ENCODE measurements at regions not wholly inside any gene's neighbourhood (a gene's known extent, or its start where the extent isn't known, plus 50 kb on each side); places are given as distances from the start of the nearest gene placed in this dataset.

- Histone ChIP-seq H3K36me3 (ENCODE audit: control insufficient read depth, insufficient read depth, low read length) (no peaks in the 10 kb centered on the region), H3K9me1 (ENCODE audit: insufficient read depth, low read length) (no peaks in the 10 kb centered on the region), H4K20me1 (ENCODE audit: insufficient read depth, low read length) (no peaks in the 10 kb centered on the region), H3K79me1 (ENCODE audit: low read depth in 1 of 2, low read length in 2 of 2) (no peaks in the 10 kb centered on the region), H3K14ac (replicated peaks; ENCODE audit: low read depth, low read length) (no peak overlapping the region), H2BK5ac (ENCODE audit: low read depth, low read length, poor library complexity, severe bottlenecking) (no peak overlapping the region), H2AK9ac (replicated peaks; ENCODE audit: low read depth, low read length, poor library complexity) (no peak overlapping the region), H3K4me1 (ENCODE audit: control insufficient read depth, insufficient read depth, low read length) (peaks cover 1% of the 10 kb centered on the region; the same call in 1 of the 2 replicates), H3K4me3 (ENCODE audit: insufficient read depth, low read depth, low read length) (no peak overlapping the region), H3K4ac (ENCODE audit: low read depth, low read length) (no peak overlapping the region), H3K9me3 (ENCODE audit: control insufficient read depth, insufficient read depth, low read length) (no peaks in the 10 kb centered on the region), H2BK120ac (ENCODE audit: low read depth, low read length) (no peak overlapping the region), H3K4me2 (ENCODE audit: low read depth, low read length) (no peak overlapping the region), H2BK15ac (ENCODE audit: low read depth, low read length) (no peak overlapping the region), H3K9ac (ENCODE audit: low read depth, low read length) (no peak overlapping the region), H3K18ac (ENCODE audit: low read depth, low read length) (no peak overlapping the region), H3K27ac (ENCODE audit: insufficient read depth, low read length) (no peak overlapping the region), H2AK5ac (ENCODE audit: low read depth, low read length) (no peak overlapping the region), H3K56ac (ENCODE audit: extremely low read depth, insufficient read depth, low read length) (no peak overlapping the region), H3K27me3 (ENCODE audit: control insufficient read depth, insufficient read depth, low read length) (peaks cover 12% of the 10 kb centered on the region), H4K8ac (ENCODE audit: low read depth in 2 of 2, low read length in 2 of 2) (no peak overlapping the region), H4K91ac (ENCODE audit: insufficient read depth, low read depth, low read length) (no peak overlapping the region), H3K23ac (ENCODE audit: low read depth, low read length) (no peak overlapping the region), H4K5ac (ENCODE audit: low read depth, low read length) (no peak overlapping the region), H2AFZ (replicated peaks; ENCODE audit: low read length, poor library complexity) (no peak overlapping the region), H2BK20ac (ENCODE audit: low read depth, low read length) (no peak overlapping the region)
- dilution Hi-C loops (cut with HindIII; ENCODE audit: low sequenced_read_pairs, unreplicated experiment) (no loop called here), intact Hi-C loops (cut with micrococcal nuclease) (no loop called here), in situ Hi-C loops (cut with MboI; ENCODE audit: low sequenced_read_pairs) (loop anchor here (25.0 kb wide), 1 partner anchor 1258 kb away; no protein-coding TSS in a partner anchor)
- ChIA-PET POLR2A (ENCODE audit: unreplicated experiment) (no interaction called here), CTCF (interaction anchor here (2.8 kb wide), 1 partner anchor 299 kb away, joined by 9 read pairs; no protein-coding TSS in a partner anchor)
- no peak for ATAC-seq (ENCODE audit: low read depth)
- DNase-seq = no peak
- TF ChIP-seq MAZ (IDR thresholded peaks at IDR 0.05; ENCODE audit: borderline replicate concordance, low read depth, low read length) (no peak), CEBPB (IDR thresholded peaks at IDR 0.05; ENCODE audit: low read depth, low read length) (no peak), MXI1 (IDR thresholded peaks at IDR 0.05; ENCODE audit: borderline replicate concordance, low read depth, low read length) (no peak), NFE2L2 (IDR thresholded peaks at IDR 0.05; ENCODE audit: low read depth, low read length) (no peak), USF2 (IDR thresholded peaks at IDR 0.05; ENCODE audit: low read depth, low read length) (no peak), FOS (IDR thresholded peaks at IDR 0.05; ENCODE audit: low read depth, low read length) (no peak), SMC3 (IDR thresholded peaks at IDR 0.05; ENCODE audit: low read depth, low read length) (no peak), RCOR1 (IDR thresholded peaks at IDR 0.05; ENCODE audit: insufficient replicate concordance, low read length) (no peak), CHD1 (IDR thresholded peaks at IDR 0.05; ENCODE audit: low read depth, low read length) (no peak)
- TF ChIP-seq, protein P1, sequence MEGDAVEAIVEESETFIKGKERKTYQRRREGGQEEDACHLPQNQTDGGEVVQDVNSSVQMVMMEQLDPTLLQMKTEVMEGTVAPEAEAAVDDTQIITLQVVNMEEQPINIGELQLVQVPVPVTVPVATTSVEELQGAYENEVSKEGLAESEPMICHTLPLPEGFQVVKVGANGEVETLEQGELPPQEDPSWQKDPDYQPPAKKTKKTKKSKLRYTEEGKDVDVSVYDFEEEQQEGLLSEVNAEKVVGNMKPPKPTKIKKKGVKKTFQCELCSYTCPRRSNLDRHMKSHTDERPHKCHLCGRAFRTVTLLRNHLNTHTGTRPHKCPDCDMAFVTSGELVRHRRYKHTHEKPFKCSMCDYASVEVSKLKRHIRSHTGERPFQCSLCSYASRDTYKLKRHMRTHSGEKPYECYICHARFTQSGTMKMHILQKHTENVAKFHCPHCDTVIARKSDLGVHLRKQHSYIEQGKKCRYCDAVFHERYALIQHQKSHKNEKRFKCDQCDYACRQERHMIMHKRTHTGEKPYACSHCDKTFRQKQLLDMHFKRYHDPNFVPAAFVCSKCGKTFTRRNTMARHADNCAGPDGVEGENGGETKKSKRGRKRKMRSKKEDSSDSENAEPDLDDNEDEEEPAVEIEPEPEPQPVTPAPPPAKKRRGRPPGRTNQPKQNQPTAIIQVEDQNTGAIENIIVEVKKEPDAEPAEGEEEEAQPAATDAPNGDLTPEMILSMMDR (conservative IDR thresholded peaks at IDR 0.05; ENCODE audit: low read depth, low read length) = no peak
- no CpG with 5 or more reads among the region's 4 CpGs for WGBS, 2 experiments (ENCODE audit: extremely low coverage in 2 of 2, insufficient read length in 1 of 2)
- no TSS peak for BruUV-seq (replicated peaks)
Measured at GRCh38 chr5:97529354-97529985, 346.4 kb upstream of the RIOK2 start.
